ENCODE measurements at regions not wholly inside any gene's neighbourhood (a gene's known extent, or its start where the extent isn't known, plus 50 kb on each side); places are given as distances from the start of the nearest gene placed in this dataset.
"Not testable (repeated sequence)": the region's sequence is repeated elsewhere in the genome, so short reads cannot be mapped to it uniquely, and the experiment has no call there.

DNA sequence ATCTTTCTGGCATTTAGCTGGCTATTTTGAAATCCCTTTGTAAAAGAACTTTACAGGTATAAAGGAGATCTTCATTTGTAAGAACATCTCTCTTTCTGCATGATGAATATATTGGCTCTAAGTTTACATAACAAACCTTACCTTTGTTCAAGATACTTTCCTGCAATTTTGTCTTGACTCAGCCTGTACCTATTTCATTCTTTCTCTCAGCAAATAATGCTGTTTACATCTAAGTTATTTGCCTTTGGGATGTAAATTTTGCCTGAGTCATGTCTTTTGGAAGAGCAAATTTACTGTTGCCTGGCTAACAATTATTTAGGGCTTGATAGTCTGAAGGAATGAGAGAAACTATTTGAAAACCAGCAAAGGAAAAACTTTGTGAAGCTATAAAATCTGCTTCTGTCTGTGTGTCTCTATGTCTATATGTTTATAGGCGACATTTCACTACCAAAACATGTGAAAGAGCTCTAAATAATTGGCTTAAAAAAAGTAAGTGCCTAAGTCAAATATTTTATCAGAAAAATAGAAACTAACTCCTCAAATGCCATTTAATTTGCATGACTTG, 214.3 kb upstream of the TGIF2LX start:
- TF ChIP-seq MAX (IDR thresholded peaks at IDR 0.05); EZH2 (conservative IDR thresholded peaks at IDR 0.05; ENCODE audit: low read depth, low read length): not testable (repeated sequence)
- TF ChIP-seq, protein P1, sequence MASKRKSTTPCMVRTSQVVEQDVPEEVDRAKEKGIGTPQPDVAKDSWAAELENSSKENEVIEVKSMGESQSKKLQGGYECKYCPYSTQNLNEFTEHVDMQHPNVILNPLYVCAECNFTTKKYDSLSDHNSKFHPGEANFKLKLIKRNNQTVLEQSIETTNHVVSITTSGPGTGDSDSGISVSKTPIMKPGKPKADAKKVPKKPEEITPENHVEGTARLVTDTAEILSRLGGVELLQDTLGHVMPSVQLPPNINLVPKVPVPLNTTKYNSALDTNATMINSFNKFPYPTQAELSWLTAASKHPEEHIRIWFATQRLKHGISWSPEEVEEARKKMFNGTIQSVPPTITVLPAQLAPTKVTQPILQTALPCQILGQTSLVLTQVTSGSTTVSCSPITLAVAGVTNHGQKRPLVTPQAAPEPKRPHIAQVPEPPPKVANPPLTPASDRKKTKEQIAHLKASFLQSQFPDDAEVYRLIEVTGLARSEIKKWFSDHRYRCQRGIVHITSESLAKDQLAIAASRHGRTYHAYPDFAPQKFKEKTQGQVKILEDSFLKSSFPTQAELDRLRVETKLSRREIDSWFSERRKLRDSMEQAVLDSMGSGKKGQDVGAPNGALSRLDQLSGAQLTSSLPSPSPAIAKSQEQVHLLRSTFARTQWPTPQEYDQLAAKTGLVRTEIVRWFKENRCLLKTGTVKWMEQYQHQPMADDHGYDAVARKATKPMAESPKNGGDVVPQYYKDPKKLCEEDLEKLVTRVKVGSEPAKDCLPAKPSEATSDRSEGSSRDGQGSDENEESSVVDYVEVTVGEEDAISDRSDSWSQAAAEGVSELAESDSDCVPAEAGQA (IDR thresholded peaks at IDR 0.05; ENCODE audit: low read depth), result not testable (repeated sequence)
- TF ChIP-seq, protein P1 (CRISPR knock-in tag; IDR thresholded peaks at IDR 0.05; ENCODE audit: borderline replicate concordance), result not testable (repeated sequence)
